Inflammatory macrophage treated with lipopolysaccharide for 4 hours (primary cell): ENCODE measurements at regions not wholly inside any gene's neighbourhood (a gene's known extent, or its start where the extent isn't known, plus 50 kb on each side); places are given as distances from the start of the nearest gene placed in this dataset.

Experiments used
- DNase-seq: peaks from one replicate; pipeline ENCODE4 v3.0.0-alpha.2; 2020

- no peak for DNase-seq
Measured at GRCh38 chr2:15701991-15702390, 110.3 kb downstream of the DDX1 start.

GRCh38 chr2:15702452-15702851, 110.8 kb downstream of the DDX1 start:
- no peak for DNase-seq

GRCh38 chr2:15703365-15703869, 111.7 kb downstream of the DDX1 start:
- no peak for DNase-seq

- no peak for DNase-seq
Measured at GRCh38 chr2:15704086-15704787, 112.6 kb downstream of the DDX1 start.

GRCh38 chr2:15704788-15705115, 113.1 kb downstream of the DDX1 start:
- DNase-seq, result no peak

GRCh38 chr2:15705310-15705709, 113.6 kb downstream of the DDX1 start:
- DNase-seq, result no peak

- no peak for DNase-seq
Measured at GRCh38 chr2:15705839-15706386, 114.2 kb downstream of the DDX1 start.

- DNase-seq, result no peak
Measured at GRCh38 chr2:15706424-15706823, 114.8 kb downstream of the DDX1 start.

- no peak for DNase-seq
Measured at GRCh38 chr2:15706986-15707632, 115.4 kb downstream of the DDX1 start.

- DNase-seq, result no peak
Measured at GRCh38 chr2:15708161-15708560, 116.5 kb downstream of the DDX1 start.

GRCh38 chr2:15708865-15709820, 117.5 kb downstream of the DDX1 start:
- no peak for DNase-seq

GRCh38 chr2:15711126-15711860, 119.6 kb downstream of the DDX1 start:
- no peak for DNase-seq

- no peak for DNase-seq
Measured at GRCh38 chr2:15712551-15713342, 121.1 kb downstream of the DDX1 start.

- DNase-seq, result no peak
Measured at GRCh38 chr2:15713475-15713874, 121.8 kb downstream of the DDX1 start.

GRCh38 chr2:15714002-15714401, 122.3 kb downstream of the DDX1 start:
- no peak for DNase-seq

- no peak for DNase-seq
Measured at GRCh38 chr2:15714609-15715008, 122.9 kb downstream of the DDX1 start.

GRCh38 chr2:15715596-15715995, 123.9 kb downstream of the DDX1 start:
- no peak for DNase-seq

- DNase-seq, result no peak
Measured at GRCh38 chr2:15718103-15718943, 126.7 kb downstream of the DDX1 start.

GRCh38 chr2:15718944-15719323, 127.3 kb downstream of the DDX1 start:
- no peak for DNase-seq

GRCh38 chr2:15719566-15720313, 128.1 kb downstream of the DDX1 start:
- no peak for DNase-seq
